Kidney (tissue), 13 donors: ENCODE measurements at regions not wholly inside any gene's neighbourhood (a gene's known extent, or its start where the extent isn't known, plus 50 kb on each side); places are given as distances from the start of the nearest gene placed in this dataset.

ENCODE experiments used
- DNase-seq, 5 donors: peaks; one replicate each; pipeline ENCODE4 v3.0.0-alpha.2; 2013 to 2020
- FAIRE-seq: peaks from 2 replicates; lab custom pipeline; 2012; peaks lifted over from hg19 to GRCh38; lab: Jason Lieb, UNC
- H3K27ac ChIP-seq, 2 donors: one replicate each; pipeline ENCODE4 v1.7.0; 2013; ENCODE audit warnings: low read depth in 2 of 2, low read length in 2 of 2, inconsistent platforms in 1 of 2
- H3K27me3 ChIP-seq: one replicate; pipeline ENCODE4 v1.7.1; 2013; ENCODE audit warnings: low read length, inconsistent platforms; ENCODE audit not compliant: control insufficient read depth, insufficient read depth
- H3K36me3 ChIP-seq, 3 donors: one replicate each; pipeline versions ENCODE4 v1.7.0 to v1.7.1; 2013; ENCODE audit warnings: low read length in 3 of 3, control low read depth in 1 of 3, inconsistent platforms in 1 of 3; ENCODE audit not compliant: insufficient read depth in 3 of 3, control insufficient read depth in 2 of 3
- H3K4me1 ChIP-seq, 3 donors: one replicate each; pipeline versions ENCODE4 v1.7.0 to v1.7.1; 2013; ENCODE audit warnings: low read length in 3 of 3, inconsistent platforms in 1 of 3, low read depth in 1 of 3; ENCODE audit not compliant: control insufficient read depth in 2 of 3, insufficient read depth in 2 of 3
- H3K4me3 ChIP-seq, 3 donors: one replicate each; pipeline versions ENCODE4 v1.7.0 to v1.8.1; 2013; ENCODE audit warnings: low read length in 3 of 3, control low read depth in 1 of 3, inconsistent platforms in 1 of 3
- H3K9ac ChIP-seq, 3 donors: one replicate each; pipeline versions ENCODE4 v1.7.0 to v1.7.1; 2013; ENCODE audit warnings: low read length in 3 of 3, control low read depth in 1 of 3, inconsistent platforms in 1 of 3
- H3K9me3 ChIP-seq, 3 donors: one replicate each; pipeline versions ENCODE4 v1.7.0 to v1.7.1; 2013; ENCODE audit warnings: low read length in 3 of 3, control low read depth in 1 of 3, inconsistent platforms in 1 of 3; ENCODE audit not compliant: control insufficient read depth in 2 of 3, insufficient read depth in 1 of 3
- CTCF ChIP-seq: IDR thresholded peaks from 3 replicates; pipeline ENCODE4 v1.5.1; 2012; ENCODE audit warnings: mild to moderate bottlenecking, moderate library complexity, borderline replicate concordance; ENCODE audit not compliant: insufficient read depth; ENCODE audit errors: extremely low read depth
- intact Hi-C: fragments of 100-400 bp; cut with DNase I; formaldehyde crosslinking; loops from one replicate; pipeline ENCODE4 v1.11.1; 2022
- donor health status: control.
- donor health status: control.
- donor health status: control.
- donor health status: control.
- donor health status: control.
- donor health status: DM: yes; HTN: yes; CAD: no.
- donor health status: Normal renal cell carcinoma (clear cell type).

- Histone ChIP-seq H3K4me3 (no peak overlapping the region), H3K27ac (no peak overlapping the region), H3K9me3 (no peaks in the 10 kb centered on the region), H3K27me3 (no peaks in the 10 kb centered on the region), H3K4me1 (peaks cover 0 to 4% (median 3%) of the 10 kb centered on the region in 3 donors), H3K9ac (no peak overlapping the region), H3K36me3 (no peaks in the 10 kb centered on the region)
- intact Hi-C loops = no loop called here
- no peak for FAIRE-seq
- TF ChIP-seq CTCF = no peak
- peak in 1 of 5 donors; percentile 37 for DNase-seq
These were observed 150.5 kb upstream of the PPP2R2D start for GRCh38 chr10:131750171-131750895.

GRCh38 chr10:131750973-131751826 lies 149.6 kb upstream of the PPP2R2D start:
- DNase-seq (peak in 1 of 5 donors; percentile 53), FAIRE-seq (no peak)
- H3K27me3 ChIP-seq = no peaks in the 10 kb centered on the region

More at GRCh38 chr10:131750973-131751826, 149.6 kb upstream of the PPP2R2D start:
- Histone ChIP-seq H3K4me1 (peaks cover 0 to 4% (median 3%) of the 10 kb centered on the region in 3 donors), H3K9me3 (no peaks in the 10 kb centered on the region), H3K9ac (no peak overlapping the region), H3K27ac (no peak overlapping the region), H3K36me3 (no peaks in the 10 kb centered on the region), H3K4me3 (no peak overlapping the region)
- intact Hi-C loops = no loop called here
- no peak for TF ChIP-seq CTCF
